ENCODE measurements at regions not wholly inside any gene's neighbourhood (a gene's known extent, or its start where the extent isn't known, plus 50 kb on each side); places are given as distances from the start of the nearest gene placed in this dataset.

- no peak for TF ChIP-seq POLR2A (IDR thresholded peaks at IDR 0.05)
- TF ChIP-seq, protein P1, sequence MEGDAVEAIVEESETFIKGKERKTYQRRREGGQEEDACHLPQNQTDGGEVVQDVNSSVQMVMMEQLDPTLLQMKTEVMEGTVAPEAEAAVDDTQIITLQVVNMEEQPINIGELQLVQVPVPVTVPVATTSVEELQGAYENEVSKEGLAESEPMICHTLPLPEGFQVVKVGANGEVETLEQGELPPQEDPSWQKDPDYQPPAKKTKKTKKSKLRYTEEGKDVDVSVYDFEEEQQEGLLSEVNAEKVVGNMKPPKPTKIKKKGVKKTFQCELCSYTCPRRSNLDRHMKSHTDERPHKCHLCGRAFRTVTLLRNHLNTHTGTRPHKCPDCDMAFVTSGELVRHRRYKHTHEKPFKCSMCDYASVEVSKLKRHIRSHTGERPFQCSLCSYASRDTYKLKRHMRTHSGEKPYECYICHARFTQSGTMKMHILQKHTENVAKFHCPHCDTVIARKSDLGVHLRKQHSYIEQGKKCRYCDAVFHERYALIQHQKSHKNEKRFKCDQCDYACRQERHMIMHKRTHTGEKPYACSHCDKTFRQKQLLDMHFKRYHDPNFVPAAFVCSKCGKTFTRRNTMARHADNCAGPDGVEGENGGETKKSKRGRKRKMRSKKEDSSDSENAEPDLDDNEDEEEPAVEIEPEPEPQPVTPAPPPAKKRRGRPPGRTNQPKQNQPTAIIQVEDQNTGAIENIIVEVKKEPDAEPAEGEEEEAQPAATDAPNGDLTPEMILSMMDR (IDR thresholded peaks at IDR 0.05): no peak
- 81 to 86% (median 83%) methylated on average over 9 of the region's 9 CpGs for WGBS, 4 donors
Observed at GRCh38 chr3:59660852-59661625, 611.2 kb upstream of the CFAP20DC start.

DNA sequence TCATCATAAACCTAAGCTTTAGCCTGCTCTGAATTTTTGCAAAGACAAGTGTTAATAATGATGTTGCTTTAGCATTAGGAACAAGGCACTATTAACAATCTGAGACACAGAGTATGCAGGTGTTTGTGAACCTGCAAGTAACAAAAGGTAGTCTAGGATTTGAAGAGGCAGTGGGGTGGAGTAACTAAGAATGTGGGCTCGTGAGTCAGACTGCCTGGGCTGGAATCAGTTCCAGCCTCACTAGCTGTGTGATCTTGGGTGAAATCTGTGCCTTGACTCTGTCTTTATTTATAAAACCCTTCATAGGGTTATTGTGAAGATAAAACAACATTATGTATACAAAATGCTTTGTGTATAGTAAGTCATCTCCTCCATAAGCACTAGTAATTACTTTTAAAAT lies 610.6 kb upstream of the CFAP20DC start:
- DNase-seq (no peak), ATAC-seq (no peak)
- Histone ChIP-seq H3K9me3 (no peaks in the 10 kb centered on the region), H3K4me1 (peaks cover 0 to 2% (median 0%) of the 10 kb centered on the region in 12 donors), H3K27me3 (no peaks in the 10 kb centered on the region), H3K27ac (no peak overlapping the region), H3K36me3 (no peaks in the 10 kb centered on the region), H3K4me3 (no peak overlapping the region)
- whole genome bisulfite sequencing, 4 donors: 56 to 64% (median 62%) methylated on average over 1 of the region's 1 CpG
- no peak for TF ChIP-seq POLR2A (IDR thresholded peaks at IDR 0.05)
- TF ChIP-seq, protein P1 (IDR thresholded peaks at IDR 0.05): no peak
- intact Hi-C loops (cut with DNase I): no loop called here

More at GRCh38 chr3:59660852-59661625, 611.2 kb upstream of the CFAP20DC start:
- no peaks in the 10 kb centered on the region for H3K4me1 ChIP-seq
- DNase-seq: no peak
- no peak overlapping the region for H3K4me3 ChIP-seq
- H3K36me3 ChIP-seq: no peaks in the 10 kb centered on the region
- H3K9me3 ChIP-seq: no peaks in the 10 kb centered on the region
- H3K27ac ChIP-seq: no peak overlapping the region
- intact Hi-C loops (cut with DNase I): no loop called here
- ATAC-seq: no peak
- H3K27me3 ChIP-seq: no peaks in the 10 kb centered on the region

- no peak overlapping the region for H3K4me3 ChIP-seq
- peaks cover 0 to 4% (median 0%) of the 10 kb centered on the region in 12 donors for H3K4me1 ChIP-seq
- intact Hi-C loops (cut with DNase I): no loop called here
- no peak overlapping the region for H3K27ac ChIP-seq
- H3K27me3 ChIP-seq: no peaks in the 10 kb centered on the region
- DNase-seq (no peak), ATAC-seq (no peak)
- no peaks in the 10 kb centered on the region for H3K36me3 ChIP-seq
- no peaks in the 10 kb centered on the region for H3K9me3 ChIP-seq
- TF ChIP-seq, protein P1 (IDR thresholded peaks at IDR 0.05): no peak
- no peak for TF ChIP-seq POLR2A (IDR thresholded peaks at IDR 0.05)
- WGBS, 4 donors: 78 to 94% (median 82%) methylated on average over 1 of the region's 1 CpG
Observed at GRCh38 chr3:59659755-59660154, 609.9 kb upstream of the CFAP20DC start.

GRCh38 chr3:59658866-59659265 lies 609.0 kb upstream of the CFAP20DC start:
- no peaks in the 10 kb centered on the region for H3K27me3 ChIP-seq
- intact Hi-C loops (cut with DNase I): no loop called here
- ATAC-seq (no peak), DNase-seq (no peak)
- TF ChIP-seq, protein P1 (IDR thresholded peaks at IDR 0.05): no peak
- TF ChIP-seq POLR2A (IDR thresholded peaks at IDR 0.05): no peak
- WGBS, 4 donors: 87 to 95% (median 90%) methylated on average over 2 of the region's 2 CpGs
- H3K4me3 ChIP-seq: no peak overlapping the region
- no peaks in the 10 kb centered on the region for H3K36me3 ChIP-seq
- peaks cover 0 to 4% (median 0%) of the 10 kb centered on the region in 12 donors for H3K4me1 ChIP-seq
- no peak overlapping the region for H3K27ac ChIP-seq
- H3K9me3 ChIP-seq: no peaks in the 10 kb centered on the region

Measured in heart left ventricle (tissue), 16 donors.